Hepatocyte (in vitro differentiated cells): ENCODE measurements at regions not wholly inside any gene's neighbourhood (a gene's known extent, or its start where the extent isn't known, plus 50 kb on each side); places are given as distances from the start of the nearest gene placed in this dataset.

Source experiments
- DNase-seq: peaks from one replicate; pipeline ENCODE4 v3.0.0-alpha.2; 2016; ENCODE audit warnings: low spot score
- H2AFZ ChIP-seq: fragments of 200-600 bp; sonication (generic); 2 replicates; pipeline ENCODE4 v1.6.0; 2016; ENCODE audit warnings: antibody characterized with exemption, mild to moderate bottlenecking
- H3K27ac ChIP-seq: fragments of 200-600 bp; sonication (generic); 2 replicates; pipeline ENCODE4 v1.5.1; 2016; ENCODE audit warnings: mild to moderate bottlenecking
- H3K27me3 ChIP-seq: fragments of 200-600 bp; sonication (generic); 2 replicates; pipeline ENCODE4 v1.6.1; 2016
- H3K36me3 ChIP-seq: fragments of 200-600 bp; sonication (generic); replicated peaks from 2 replicates; pipeline ENCODE4 v1.5.1; 2016; ENCODE audit warnings: low read depth; ENCODE audit not compliant: insufficient read depth
- H3K4me1 ChIP-seq: fragments of 200-600 bp; sonication (generic); 2 replicates; pipeline ENCODE4 v1.5.1; 2016; ENCODE audit warnings: mild to moderate bottlenecking, moderate library complexity; ENCODE audit not compliant: insufficient read depth
- H3K4me2 ChIP-seq: fragments of 200-600 bp; sonication (generic); 2 replicates; pipeline ENCODE4 v1.6.0; 2016
- H3K4me3 ChIP-seq: fragments of 200-600 bp; sonication (generic); 2 replicates; pipeline ENCODE4 v1.5.1; 2016; ENCODE audit warnings: mild to moderate bottlenecking
- H3K79me2 ChIP-seq: fragments of 200-600 bp; sonication (generic); 2 replicates; pipeline ENCODE4 v1.6.0; 2017; ENCODE audit warnings: mild to moderate bottlenecking
- H3K9me2 ChIP-seq: fragments of 200-600 bp; sonication (generic); replicated peaks from 2 replicates; pipeline ENCODE4 v1.6.0; 2017; ENCODE audit warnings: mild to moderate bottlenecking; ENCODE audit not compliant: insufficient read depth
- H3K9me3 ChIP-seq: fragments of 200-600 bp; sonication (generic); 2 replicates; pipeline ENCODE4 v1.5.1; 2016; ENCODE audit warnings: low read depth, mild to moderate bottlenecking
- H4K20me1 ChIP-seq: fragments of 200-600 bp; sonication (generic); 2 replicates; pipeline ENCODE4 v1.6.0; 2016; ENCODE audit warnings: mild to moderate bottlenecking; ENCODE audit not compliant: insufficient read depth, poor library complexity, severe bottlenecking
- EZH2 ChIP-seq: fragments of 200-600 bp; sonication (generic); IDR thresholded peaks from 2 replicates; pipeline ENCODE4 v1.6.1; 2016; ENCODE audit warnings: antibody characterized with exemption, mild to moderate bottlenecking, borderline replicate concordance
- EZH2phosphoT487 ChIP-seq: fragments of 200-600 bp; sonication (generic); IDR thresholded peaks from one replicate; pipeline ENCODE4 v1.6.1; 2018; ENCODE audit warnings: antibody characterized with exemption, mild to moderate bottlenecking, low read depth, moderate library complexity; ENCODE audit not compliant: unreplicated experiment, severe bottlenecking
- WGBS: methylation state at CpG from one replicate; pipeline ENCODE4 v1.1.6; 2016; ENCODE audit warnings: low lambda C conversion rate; ENCODE audit errors: missing lambda C conversion rate; 5-methylcytosine and 5-hydroxymethylcytosine counted together
- TF ChIP-seq, protein P1 (sequence below): fragments of 200-600 bp; sonication (generic); IDR thresholded peaks from 2 replicates; pipeline ENCODE4 v1.5.1; 2016; ENCODE audit warnings: antibody characterized with exemption, mild to moderate bottlenecking; ENCODE audit not compliant: poor library complexity

DNA sequence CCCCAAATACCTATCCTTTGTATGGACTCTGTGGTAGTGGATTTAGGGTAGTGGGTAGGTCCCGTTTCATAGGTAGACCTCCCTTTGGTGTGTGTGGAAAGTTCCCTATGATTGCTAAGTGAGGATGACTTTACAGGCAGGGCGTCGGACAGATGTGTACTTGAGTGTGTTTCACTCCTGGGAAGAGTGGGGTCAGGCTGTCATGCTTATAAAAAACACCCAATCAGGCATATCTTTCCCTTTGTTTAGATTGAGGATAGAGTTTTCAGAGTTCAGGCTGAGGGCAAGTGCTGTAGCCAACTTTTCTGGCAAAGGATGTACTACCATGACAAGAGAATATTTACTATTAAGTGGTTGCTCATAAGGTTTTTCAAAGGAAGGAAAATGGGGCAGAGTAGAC lies 242.0 kb downstream of the YTHDC2 start:
- Histone ChIP-seq H3K27ac (peak overlapping the region; percentile 26), H3K9me2 (no peaks in the 10 kb centered on the region), H3K4me2 (no peak overlapping the region), H3K36me3 (no peaks in the 10 kb centered on the region), H3K27me3 (no peaks in the 10 kb centered on the region), H3K4me3 (no peak overlapping the region), H3K79me2 (no peaks in the 10 kb centered on the region), H2AFZ (no peak overlapping the region), H3K4me1 (no peaks in the 10 kb centered on the region), H3K9me3 (no peaks in the 10 kb centered on the region), H4K20me1 (no peaks in the 10 kb centered on the region)
- 46% methylated on average over 3 of the region's 3 CpGs for WGBS
- TF ChIP-seq EZH2 (no peak), EZH2phosphoT487 (no peak)
- TF ChIP-seq, protein P1, sequence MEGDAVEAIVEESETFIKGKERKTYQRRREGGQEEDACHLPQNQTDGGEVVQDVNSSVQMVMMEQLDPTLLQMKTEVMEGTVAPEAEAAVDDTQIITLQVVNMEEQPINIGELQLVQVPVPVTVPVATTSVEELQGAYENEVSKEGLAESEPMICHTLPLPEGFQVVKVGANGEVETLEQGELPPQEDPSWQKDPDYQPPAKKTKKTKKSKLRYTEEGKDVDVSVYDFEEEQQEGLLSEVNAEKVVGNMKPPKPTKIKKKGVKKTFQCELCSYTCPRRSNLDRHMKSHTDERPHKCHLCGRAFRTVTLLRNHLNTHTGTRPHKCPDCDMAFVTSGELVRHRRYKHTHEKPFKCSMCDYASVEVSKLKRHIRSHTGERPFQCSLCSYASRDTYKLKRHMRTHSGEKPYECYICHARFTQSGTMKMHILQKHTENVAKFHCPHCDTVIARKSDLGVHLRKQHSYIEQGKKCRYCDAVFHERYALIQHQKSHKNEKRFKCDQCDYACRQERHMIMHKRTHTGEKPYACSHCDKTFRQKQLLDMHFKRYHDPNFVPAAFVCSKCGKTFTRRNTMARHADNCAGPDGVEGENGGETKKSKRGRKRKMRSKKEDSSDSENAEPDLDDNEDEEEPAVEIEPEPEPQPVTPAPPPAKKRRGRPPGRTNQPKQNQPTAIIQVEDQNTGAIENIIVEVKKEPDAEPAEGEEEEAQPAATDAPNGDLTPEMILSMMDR = no peak
- no peak for DNase-seq

DNA sequence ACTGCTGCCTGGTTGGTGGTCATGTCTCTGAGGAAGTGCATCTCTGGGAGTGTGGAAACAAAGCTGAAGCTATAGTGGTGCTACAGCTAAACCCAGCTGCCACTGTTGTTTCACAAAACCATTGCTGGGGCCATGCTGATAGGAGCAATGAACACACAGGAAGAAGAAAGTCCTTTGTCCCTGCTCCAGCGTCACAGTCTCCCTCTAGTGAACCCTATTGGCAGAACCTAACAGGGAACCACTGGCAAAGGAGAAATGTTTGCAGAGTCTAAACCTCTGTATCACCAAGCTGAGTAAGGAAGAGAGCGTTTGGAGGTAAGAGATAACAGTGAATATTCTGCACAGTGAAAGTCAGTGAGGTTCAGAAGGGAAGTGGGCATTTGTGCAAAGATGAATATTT lies 244.0 kb downstream of the YTHDC2 start:
- Histone ChIP-seq H3K36me3 (no peaks in the 10 kb centered on the region), H3K4me2 (no peak overlapping the region), H3K4me1 (no peaks in the 10 kb centered on the region), H3K79me2 (no peaks in the 10 kb centered on the region), H4K20me1 (no peaks in the 10 kb centered on the region), H3K27ac (no peak overlapping the region), H3K4me3 (no peak overlapping the region), H2AFZ (no peak overlapping the region), H3K27me3 (no peaks in the 10 kb centered on the region), H3K9me3 (no peaks in the 10 kb centered on the region), H3K9me2 (no peaks in the 10 kb centered on the region)
- 65% methylated on average over 2 of the region's 2 CpGs for WGBS
- TF ChIP-seq EZH2 = no peak
- no peak for TF ChIP-seq EZH2phosphoT487
- TF ChIP-seq, protein P1 = no peak
- no peak for DNase-seq

DNA sequence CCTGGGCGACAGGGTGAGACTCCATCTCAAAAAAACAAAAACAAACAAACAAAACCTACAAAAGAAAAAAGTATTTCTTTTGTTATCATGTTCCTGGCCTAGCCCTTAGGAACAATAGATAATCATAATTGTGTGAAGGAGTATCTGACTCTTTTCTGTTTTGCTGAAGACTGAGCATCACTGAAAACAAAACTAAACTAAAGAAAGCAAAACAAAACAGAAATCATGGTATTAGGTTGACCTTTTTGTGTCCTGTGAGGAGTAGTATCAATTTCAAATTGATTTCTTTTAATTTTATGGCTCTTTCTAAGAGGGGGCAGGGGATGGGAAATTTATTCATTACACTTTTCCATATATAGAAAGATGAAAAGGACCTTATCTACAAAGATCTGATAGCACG lies 246.0 kb downstream of the YTHDC2 start:
- no peaks in the 10 kb centered on the region for H3K9me2 ChIP-seq
- H3K9me3 ChIP-seq = no peaks in the 10 kb centered on the region
- 48% methylated on average over 2 of the region's 2 CpGs for whole genome bisulfite sequencing
- no peaks in the 10 kb centered on the region for H3K79me2 ChIP-seq
- no peak for DNase-seq
- no peak overlapping the region for H2AFZ ChIP-seq
- H3K36me3 ChIP-seq = no peaks in the 10 kb centered on the region
- H3K4me1 ChIP-seq = no peaks in the 10 kb centered on the region
- H3K27ac ChIP-seq = no peak overlapping the region
- no peak overlapping the region for H3K4me3 ChIP-seq
- TF ChIP-seq EZH2phosphoT487 (no peak), EZH2 (no peak)
- TF ChIP-seq, protein P1 = no peak
- H4K20me1 ChIP-seq = no peaks in the 10 kb centered on the region
- H3K27me3 ChIP-seq = no peaks in the 10 kb centered on the region
- H3K4me2 ChIP-seq = no peak overlapping the region

DNA sequence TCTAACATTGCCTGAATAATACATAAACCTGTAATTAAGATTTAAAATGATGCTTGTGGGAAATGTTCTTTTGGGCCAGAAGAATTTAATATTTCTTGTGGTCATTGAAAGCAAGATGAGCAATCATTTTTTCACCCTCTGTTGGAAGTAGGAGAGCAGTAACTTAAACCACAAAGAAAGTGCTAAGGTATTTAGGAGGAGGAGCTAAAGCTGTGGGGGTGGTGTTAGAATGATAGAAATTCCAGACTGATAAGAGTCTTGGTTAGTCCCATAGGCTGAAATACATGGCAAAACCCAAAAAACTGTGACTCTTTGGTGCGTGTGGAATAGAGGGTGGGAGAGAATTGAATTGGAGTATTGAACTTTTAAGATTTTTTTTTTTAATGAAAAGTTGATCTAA lies 247.0 kb downstream of the YTHDC2 start:
- no peak for DNase-seq
- H3K4me2 ChIP-seq = no peak overlapping the region
- no peak overlapping the region for H3K27ac ChIP-seq
- H3K36me3 ChIP-seq = no peaks in the 10 kb centered on the region
- no peaks in the 10 kb centered on the region for H3K79me2 ChIP-seq
- TF ChIP-seq, protein P1 = no peak
- TF ChIP-seq EZH2phosphoT487 (no peak), EZH2 (no peak)
- no peaks in the 10 kb centered on the region for H3K9me2 ChIP-seq
- no peaks in the 10 kb centered on the region for H4K20me1 ChIP-seq
- no peak overlapping the region for H2AFZ ChIP-seq
- no peaks in the 10 kb centered on the region for H3K9me3 ChIP-seq
- H3K4me1 ChIP-seq = no peaks in the 10 kb centered on the region
- 71% methylated on average over 1 of the region's 1 CpG for WGBS
- H3K4me3 ChIP-seq = no peak overlapping the region
- no peaks in the 10 kb centered on the region for H3K27me3 ChIP-seq
